ENCODE measurements at regions not wholly inside any gene's neighbourhood (a gene's known extent, or its start where the extent isn't known, plus 50 kb on each side); places are given as distances from the start of the nearest gene placed in this dataset.

GRCh38 chr2:58921676-58922075 lies 680.6 kb upstream of the FANCL start:
- H3K4me3 Mint-ChIP-seq, result no peak overlapping the region

DNA sequence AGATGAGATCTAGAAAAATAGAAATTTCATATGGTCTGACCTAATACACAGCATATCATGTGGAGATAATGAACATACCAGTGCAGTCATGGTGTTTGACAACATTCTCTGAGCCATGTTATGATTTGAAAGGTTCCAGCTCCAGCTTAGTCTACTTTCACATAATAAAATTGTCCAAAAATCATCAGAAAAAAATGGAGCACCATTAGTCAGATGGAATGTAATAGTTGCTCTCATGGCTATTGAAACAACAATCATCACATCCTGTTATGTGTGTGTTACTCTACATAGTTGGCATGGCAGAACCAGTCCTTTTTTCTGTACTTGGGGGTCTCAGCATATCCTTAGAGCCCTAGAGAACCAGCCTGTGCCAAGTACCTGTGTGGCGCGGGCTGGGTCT lies 678.9 kb upstream of the FANCL start:
- H3K4me1 Mint-ChIP-seq (ENCODE audit: low read depth), result no peaks in the 10 kb centered on the region
- no peaks in the 10 kb centered on the region for H3K27me3 Mint-ChIP-seq (ENCODE audit: low read depth)
- DNase-seq (no peak), ATAC-seq (replicated peaks in 1 of 2) (no peak)
- no peak overlapping the region for H3K4me3 Mint-ChIP-seq
- H3K27ac Mint-ChIP-seq, result no peak overlapping the region
- H3K36me3 Mint-ChIP-seq (ENCODE audit: insufficient read depth in 2 of 2), result no peaks in the 10 kb centered on the region
- H3K9me3 Mint-ChIP-seq, result no peaks in the 10 kb centered on the region

More at GRCh38 chr2:58921676-58922075, 680.6 kb upstream of the FANCL start:
- Mint-ChIP-seq H3K36me3 (ENCODE audit: insufficient read depth in 2 of 2) (no peaks in the 10 kb centered on the region), H3K4me1 (ENCODE audit: low read depth) (no peaks in the 10 kb centered on the region), H3K9me3 (no peaks in the 10 kb centered on the region), H3K27ac (no peak overlapping the region), H3K27me3 (ENCODE audit: low read depth) (no peaks in the 10 kb centered on the region)
- ATAC-seq (replicated peaks in 1 of 2) (no peak), DNase-seq (no peak)

GRCh38 chr2:58919316-58919715 lies 678.2 kb upstream of the FANCL start:
- DNase-seq, result no peak
- Mint-ChIP-seq H3K27me3 (ENCODE audit: low read depth) (no peaks in the 10 kb centered on the region), H3K9me3 (no peaks in the 10 kb centered on the region), H3K36me3 (ENCODE audit: insufficient read depth in 2 of 2) (no peaks in the 10 kb centered on the region), H3K27ac (no peak overlapping the region), H3K4me1 (ENCODE audit: low read depth) (no peaks in the 10 kb centered on the region), H3K4me3 (no peak overlapping the region)
- no peak for ATAC-seq (replicated peaks in 1 of 2)

- no peaks in the 10 kb centered on the region for H3K27me3 Mint-ChIP-seq (ENCODE audit: low read depth)
- no peaks in the 10 kb centered on the region for H3K4me1 Mint-ChIP-seq (ENCODE audit: low read depth)
- H3K36me3 Mint-ChIP-seq (ENCODE audit: insufficient read depth in 2 of 2), result no peaks in the 10 kb centered on the region
- H3K9me3 Mint-ChIP-seq, result no peaks in the 10 kb centered on the region
- H3K4me3 Mint-ChIP-seq, result no peak overlapping the region
- ATAC-seq (replicated peaks in 1 of 2) (no peak), DNase-seq (no peak)
- H3K27ac Mint-ChIP-seq, result no peak overlapping the region
Measured at GRCh38 chr2:58918141-58918540, 677.0 kb upstream of the FANCL start.

DNA sequence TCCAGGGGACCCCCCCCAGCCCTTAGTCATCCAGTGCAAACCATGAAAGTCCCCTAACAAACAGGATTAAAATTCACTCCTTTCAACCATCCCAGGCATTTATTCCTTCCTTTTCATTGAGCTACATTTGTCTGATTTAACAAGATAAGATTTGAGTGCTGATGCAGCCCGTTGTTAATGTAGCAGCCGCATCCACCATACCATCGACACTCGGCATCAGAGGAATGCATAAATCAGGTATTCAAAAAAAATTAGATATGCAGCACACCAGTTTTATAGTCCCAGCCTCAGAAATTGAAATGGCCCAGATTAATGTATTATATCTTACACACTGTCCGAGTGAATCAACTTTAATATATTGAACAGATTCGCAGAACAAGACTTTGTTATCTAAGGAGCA lies 676.5 kb upstream of the FANCL start:
- H3K36me3 Mint-ChIP-seq (ENCODE audit: insufficient read depth in 2 of 2), result no peaks in the 10 kb centered on the region
- H3K9me3 Mint-ChIP-seq, result no peaks in the 10 kb centered on the region
- DNase-seq (no peak), ATAC-seq (replicated peaks in 1 of 2) (no peak)
- H3K4me3 Mint-ChIP-seq, result no peak overlapping the region
- H3K27me3 Mint-ChIP-seq (ENCODE audit: low read depth), result no peaks in the 10 kb centered on the region
- H3K27ac Mint-ChIP-seq, result no peak overlapping the region
- H3K4me1 Mint-ChIP-seq (ENCODE audit: low read depth), result no peaks in the 10 kb centered on the region

DNA sequence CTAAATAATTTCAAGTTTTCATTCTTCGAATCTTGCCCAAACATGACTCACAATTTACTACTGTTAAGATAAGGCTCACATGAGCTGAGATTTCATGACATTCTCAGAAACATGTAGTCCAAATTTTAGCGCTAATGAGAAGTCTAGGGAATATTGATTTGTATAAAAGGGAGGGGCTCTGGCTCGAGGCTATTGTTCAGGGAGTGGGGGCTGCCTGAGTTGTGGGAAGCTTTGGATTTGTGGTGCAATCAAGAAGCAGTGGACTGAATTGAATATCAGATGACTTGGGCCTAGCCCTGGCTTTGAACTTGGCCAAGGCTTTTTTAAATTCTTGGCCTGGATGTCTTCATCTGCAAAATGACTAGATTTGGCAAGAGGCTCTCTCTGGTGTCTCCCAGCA lies 674.9 kb upstream of the FANCL start:
- ATAC-seq (replicated peaks in 1 of 2) (no peak), DNase-seq (no peak)
- Mint-ChIP-seq H3K36me3 (ENCODE audit: insufficient read depth in 2 of 2) (no peaks in the 10 kb centered on the region), H3K4me3 (no peak overlapping the region), H3K27me3 (ENCODE audit: low read depth) (no peaks in the 10 kb centered on the region), H3K9me3 (no peaks in the 10 kb centered on the region), H3K4me1 (ENCODE audit: low read depth) (no peaks in the 10 kb centered on the region), H3K27ac (no peak overlapping the region)

DNA sequence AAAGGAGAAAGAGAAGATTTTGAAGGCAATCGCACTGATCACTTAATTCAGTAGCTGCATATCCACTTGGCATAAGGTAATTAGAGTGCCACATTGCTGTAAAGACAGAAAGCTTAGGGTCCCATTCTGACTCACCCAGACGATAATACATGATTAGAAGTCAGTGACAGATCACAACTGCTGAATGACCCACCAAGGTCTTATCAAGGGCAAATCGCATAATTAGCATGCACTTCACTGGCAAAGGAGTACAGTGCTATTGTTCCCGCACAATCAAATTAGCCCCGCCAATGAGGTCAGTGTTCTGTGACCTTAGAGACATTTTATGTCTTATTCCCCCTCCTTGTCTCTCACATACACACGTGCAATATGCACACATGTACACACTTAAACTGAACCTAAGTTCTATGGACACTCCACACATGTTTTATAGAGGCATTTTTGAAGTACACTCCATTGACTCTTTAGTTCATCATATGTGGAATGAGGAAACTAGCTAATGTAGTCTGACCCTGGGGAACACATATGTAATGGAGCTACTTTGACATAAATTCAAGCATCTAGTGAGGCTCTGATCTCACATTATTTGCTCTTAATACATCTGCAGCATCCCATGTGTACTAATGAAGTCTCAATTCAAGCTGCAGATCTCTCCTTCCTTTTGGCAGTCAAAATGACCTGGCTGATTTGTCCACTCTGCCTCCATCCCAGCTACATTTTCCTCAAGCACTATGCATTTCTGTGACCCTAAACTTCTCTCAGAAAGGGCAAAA lies 673.8 kb upstream of the FANCL start:
- Mint-ChIP-seq H3K27ac (no peak overlapping the region), H3K9me3 (no peaks in the 10 kb centered on the region), H3K4me3 (no peak overlapping the region), H3K27me3 (ENCODE audit: low read depth) (no peaks in the 10 kb centered on the region), H3K36me3 (ENCODE audit: insufficient read depth in 2 of 2) (no peaks in the 10 kb centered on the region), H3K4me1 (ENCODE audit: low read depth) (no peaks in the 10 kb centered on the region)
- no peak for DNase-seq
- ATAC-seq (replicated peaks in 1 of 2), result no peak

DNA sequence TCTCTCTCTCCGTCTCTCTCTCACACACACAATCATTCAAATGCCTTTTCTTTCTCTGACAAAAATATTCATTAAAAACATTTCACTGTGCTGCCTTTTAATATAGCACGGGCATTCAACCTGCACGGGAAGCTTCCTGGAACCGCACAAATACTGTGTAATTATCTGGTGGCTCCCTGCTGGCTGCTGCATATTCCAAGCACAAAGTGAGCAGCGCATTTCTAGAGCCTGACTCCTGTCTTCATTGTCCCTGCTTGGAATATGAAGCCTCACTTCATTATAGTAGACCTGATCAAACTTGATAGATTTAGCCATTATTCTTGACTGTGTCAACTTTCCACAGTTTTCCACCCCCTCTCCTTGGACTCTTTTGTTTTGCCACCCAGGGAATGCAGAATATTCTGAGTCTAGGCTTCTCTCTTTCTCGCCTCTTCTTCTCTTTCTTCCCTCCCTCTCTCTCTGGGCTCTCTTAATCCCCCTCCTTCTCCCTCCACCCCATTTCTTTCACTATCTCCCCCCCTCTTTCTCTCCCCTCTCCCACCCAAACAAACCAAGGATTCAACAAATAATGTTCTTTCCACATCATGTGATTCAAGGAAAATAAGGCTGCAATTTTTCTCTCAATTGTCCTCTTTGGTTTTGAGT lies 672.1 kb upstream of the FANCL start:
- no peak for ATAC-seq (replicated peaks in 1 of 2)
- Mint-ChIP-seq H3K4me1 (ENCODE audit: low read depth) (no peaks in the 10 kb centered on the region), H3K9me3 (no peaks in the 10 kb centered on the region)

DNA sequence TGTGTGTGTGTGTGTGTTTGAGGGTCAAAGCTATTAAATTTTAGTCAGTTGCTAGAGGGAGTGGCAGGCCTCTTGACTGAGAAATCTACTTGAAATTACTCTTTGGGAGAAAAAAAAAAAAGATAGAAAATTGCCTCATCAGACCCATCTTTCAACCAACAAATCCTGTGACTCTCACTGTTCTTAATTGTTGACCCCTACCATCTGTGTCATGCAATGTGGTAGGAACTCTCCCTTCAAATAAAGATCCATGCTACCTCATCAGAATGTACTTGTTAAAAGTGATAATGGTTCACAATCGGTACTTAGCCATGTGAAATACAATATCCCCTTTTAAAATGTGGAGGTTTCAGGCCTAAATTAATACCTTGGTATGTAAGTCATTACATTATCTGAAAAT lies 670.8 kb upstream of the FANCL start:
- H3K27ac Mint-ChIP-seq, result no peak overlapping the region
- DNase-seq (no peak), ATAC-seq (replicated peaks in 1 of 2) (no peak)
- H3K4me3 Mint-ChIP-seq, result no peak overlapping the region
- no peaks in the 10 kb centered on the region for H3K4me1 Mint-ChIP-seq (ENCODE audit: low read depth)
- H3K27me3 Mint-ChIP-seq (ENCODE audit: low read depth), result no peaks in the 10 kb centered on the region
- H3K36me3 Mint-ChIP-seq (ENCODE audit: insufficient read depth in 2 of 2), result no peaks in the 10 kb centered on the region
- peaks cover 0 to 2% of the 10 kb centered on the region in 2 donors for H3K9me3 Mint-ChIP-seq

More for the DNA sequence above, 672.1 kb upstream of the FANCL start:
- Mint-ChIP-seq H3K36me3 (ENCODE audit: insufficient read depth in 2 of 2) (no peaks in the 10 kb centered on the region), H3K4me3 (no peak overlapping the region), H3K27me3 (ENCODE audit: low read depth) (no peaks in the 10 kb centered on the region), H3K27ac (no peak overlapping the region)
- no peak for DNase-seq

GRCh38 chr2:58908501-58909154 lies 667.5 kb upstream of the FANCL start:
- no peak overlapping the region for H3K27ac Mint-ChIP-seq
- no peaks in the 10 kb centered on the region for H3K36me3 Mint-ChIP-seq (ENCODE audit: insufficient read depth in 2 of 2)
- ATAC-seq (replicated peaks in 1 of 2) (no peak), DNase-seq (no peak)
- H3K4me1 Mint-ChIP-seq (ENCODE audit: low read depth), result no peaks in the 10 kb centered on the region
- peaks cover 0 to 2% of the 10 kb centered on the region in 2 donors for H3K9me3 Mint-ChIP-seq
- H3K4me3 Mint-ChIP-seq, result no peak overlapping the region
- H3K27me3 Mint-ChIP-seq (ENCODE audit: low read depth), result no peaks in the 10 kb centered on the region

GRCh38 chr2:58907644-58908043 lies 666.5 kb upstream of the FANCL start:
- peaks cover 0 to 2% of the 10 kb centered on the region in 2 donors for H3K9me3 Mint-ChIP-seq
- ATAC-seq (replicated peaks in 1 of 2) (no peak), DNase-seq (no peak)
- H3K27me3 Mint-ChIP-seq (ENCODE audit: low read depth), result no peaks in the 10 kb centered on the region
- H3K36me3 Mint-ChIP-seq (ENCODE audit: insufficient read depth in 2 of 2), result no peaks in the 10 kb centered on the region
- no peak overlapping the region for H3K27ac Mint-ChIP-seq
- H3K4me3 Mint-ChIP-seq, result no peak overlapping the region
- H3K4me1 Mint-ChIP-seq (ENCODE audit: low read depth), result no peaks in the 10 kb centered on the region

GRCh38 chr2:58906081-58906645 lies 665.0 kb upstream of the FANCL start:
- Mint-ChIP-seq H3K36me3 (ENCODE audit: insufficient read depth in 2 of 2) (no peaks in the 10 kb centered on the region), H3K27me3 (ENCODE audit: low read depth) (no peaks in the 10 kb centered on the region), H3K4me3 (no peak overlapping the region), H3K9me3 (peaks cover 0 to 2% of the 10 kb centered on the region in 2 donors), H3K27ac (no peak overlapping the region), H3K4me1 (ENCODE audit: low read depth) (no peaks in the 10 kb centered on the region)
- ATAC-seq (replicated peaks in 1 of 2), result no peak
- DNase-seq, result no peak

DNA sequence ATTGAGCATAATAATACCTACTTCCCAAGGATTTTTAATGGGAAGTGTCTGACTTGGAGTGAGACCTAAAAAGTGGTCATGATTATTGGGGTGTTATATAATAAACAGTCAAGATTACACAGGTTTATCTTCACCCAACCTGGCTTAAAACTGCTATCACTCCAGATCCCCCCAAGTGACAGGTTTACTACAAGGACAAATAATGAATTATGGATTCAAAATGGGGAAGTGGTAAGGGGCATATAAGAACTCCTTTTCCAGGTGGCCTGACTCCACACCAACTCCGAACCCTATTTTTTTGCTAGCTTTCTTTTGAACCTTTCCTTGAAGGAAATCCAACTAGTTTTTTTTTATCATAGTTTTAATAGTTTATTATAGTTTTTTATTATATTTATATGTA lies 663.0 kb upstream of the FANCL start:
- no peak overlapping the region for H3K27ac Mint-ChIP-seq
- H3K36me3 Mint-ChIP-seq (ENCODE audit: insufficient read depth in 2 of 2), result no peaks in the 10 kb centered on the region
- peaks cover 0 to 2% of the 10 kb centered on the region in 2 donors for H3K9me3 Mint-ChIP-seq
- H3K4me1 Mint-ChIP-seq (ENCODE audit: low read depth), result no peaks in the 10 kb centered on the region
- DNase-seq (no peak), ATAC-seq (replicated peaks in 1 of 2) (no peak)
- no peak overlapping the region for H3K4me3 Mint-ChIP-seq
- H3K27me3 Mint-ChIP-seq (ENCODE audit: low read depth), result no peaks in the 10 kb centered on the region

All from activated T-cell treated with anti-CD3 and anti-CD28 coated beads, Interleukin-2, amount 50 U/mL, for 72 hours (primary cell).